WTC11 (cell line): ENCODE measurements at regions not wholly inside any gene's neighbourhood (a gene's known extent, or its start where the extent isn't known, plus 50 kb on each side); places are given as distances from the start of the nearest gene placed in this dataset.

Experiments used
- ATAC-seq: fragments of 200-7000 bp; cut with Tn5 transposase; 2 replicates; pipeline ENCODE4 v1.10.0; 2021; ENCODE audit warnings: mild to moderate bottlenecking, moderate library complexity
- CTCF ChIA-PET: fragments of 300-600 bp; sonication (Branson Sonifier 250); formaldehyde crosslinking; loops from one replicate; lab custom pipeline; 2021; ENCODE audit warnings: antibody characterized with exemption; lab: Charles Lee
- POLR2A ChIA-PET: fragments of 350-600 bp; sonication (Branson Sonifier 250); formaldehyde crosslinking; loops from one replicate; lab custom pipeline; 2021; ENCODE audit warnings: antibody characterized with exemption; lab: Charles Lee
- DNase-seq: peaks from one replicate; pipeline ENCODE4 v3.0.0; 2021; ENCODE audit warnings: low spot score
- H3K27ac Mint-ChIP-seq: 2 replicates; pipeline ENCODE4 v1.8.0; 2021; ENCODE audit warnings: mixed read lengths
- H3K27me3 Mint-ChIP-seq: 2 replicates; pipeline ENCODE4 v1.8.0; 2021; ENCODE audit warnings: low read depth, mild to moderate bottlenecking, moderate library complexity, mixed read lengths
- H3K36me3 Mint-ChIP-seq: 2 replicates; pipeline ENCODE4 v1.8.0; 2021; ENCODE audit warnings: mixed read lengths
- H3K4me1 Mint-ChIP-seq: 2 replicates; pipeline ENCODE4 v1.8.0; 2022; ENCODE audit warnings: mixed read lengths
- H3K4me3 Mint-ChIP-seq: 2 replicates; pipeline ENCODE4 v1.8.0; 2021; ENCODE audit warnings: mild to moderate bottlenecking, moderate library complexity, mixed read lengths
- H3K9me3 Mint-ChIP-seq: 2 replicates; pipeline ENCODE4 v1.8.0; 2021; ENCODE audit warnings: mixed read lengths
- ELF4 ChIP-seq: sonication (generic); formaldehyde crosslinking; IDR thresholded peaks from 2 replicates; pipeline ENCODE4 v1.8.1; 2022; ENCODE audit warnings: low read depth, mild to moderate bottlenecking, moderate library complexity, missing genetic modification reagents
- GABPB1 ChIP-seq: sonication (generic); formaldehyde crosslinking; IDR thresholded peaks from 2 replicates; pipeline ENCODE4 v1.8.1; 2023; ENCODE audit warnings: mild to moderate bottlenecking, missing genetic modification reagents
- IRF1 ChIP-seq: sonication (generic); formaldehyde crosslinking; IDR thresholded peaks from 2 replicates; pipeline ENCODE4 v1.8.0; 2023; ENCODE audit warnings: missing genetic modification reagents
- SOX15 ChIP-seq: fragments of 250-450 bp; sonication (Bioruptor Pico); IDR thresholded peaks from 2 replicates; pipeline ENCODE4 v1.9.0; 2021; ENCODE audit warnings: mild to moderate bottlenecking
- TCF7 ChIP-seq: sonication (generic); formaldehyde crosslinking; IDR thresholded peaks from 2 replicates; pipeline ENCODE4 v1.8.0; 2022; ENCODE audit warnings: mild to moderate bottlenecking, low read depth, missing genetic modification reagents, moderate library complexity
- USF1 ChIP-seq: sonication (generic); formaldehyde crosslinking; IDR thresholded peaks from 2 replicates; pipeline ENCODE4 v1.8.0; 2022; ENCODE audit warnings: mild to moderate bottlenecking, missing genetic modification reagents
- ZNF121 ChIP-seq: sonication (generic); formaldehyde crosslinking; IDR thresholded peaks from 2 replicates; pipeline ENCODE4 v1.8.0; 2023; ENCODE audit warnings: missing genetic modification reagents
- ZNF281 ChIP-seq: sonication (generic); formaldehyde crosslinking; IDR thresholded peaks from 2 replicates; pipeline ENCODE4 v1.8.0; 2023; ENCODE audit warnings: mild to moderate bottlenecking, missing genetic modification reagents
- TF ChIP-seq, protein P1 (sequence below): sonication (generic); formaldehyde crosslinking; IDR thresholded peaks from 2 replicates; pipeline ENCODE4 v1.8.1; 2023; ENCODE audit warnings: mild to moderate bottlenecking, missing genetic modification reagents, borderline replicate concordance
- TF ChIP-seq, protein P2 (sequence below): sonication (generic); formaldehyde crosslinking; IDR thresholded peaks from 2 replicates; pipeline ENCODE4 v1.8.0; 2022; ENCODE audit warnings: mild to moderate bottlenecking, missing genetic modification reagents
- TF ChIP-seq, protein P3 (sequence below): sonication (generic); formaldehyde crosslinking; IDR thresholded peaks from 2 replicates; pipeline ENCODE4 v1.8.0; 2022; ENCODE audit warnings: mild to moderate bottlenecking, missing genetic modification reagents
- TF ChIP-seq, protein P4 (sequence below): fragments of 250-450 bp; sonication (Bioruptor Pico); IDR thresholded peaks from 2 replicates; pipeline ENCODE4 v1.9.0; 2021; ENCODE audit warnings: mild to moderate bottlenecking
- TF ChIP-seq, protein P5 (sequence below): sonication (generic); formaldehyde crosslinking; IDR thresholded peaks from 2 replicates; pipeline ENCODE4 v1.8.1; 2022; ENCODE audit warnings: missing genetic modification reagents, borderline replicate concordance
- TF ChIP-seq, protein P6 (sequence below): sonication (generic); formaldehyde crosslinking; IDR thresholded peaks from 2 replicates; pipeline ENCODE4 v1.8.1; 2022; ENCODE audit warnings: low read depth, mild to moderate bottlenecking, moderate library complexity, missing genetic modification reagents, borderline replicate concordance

DNA sequence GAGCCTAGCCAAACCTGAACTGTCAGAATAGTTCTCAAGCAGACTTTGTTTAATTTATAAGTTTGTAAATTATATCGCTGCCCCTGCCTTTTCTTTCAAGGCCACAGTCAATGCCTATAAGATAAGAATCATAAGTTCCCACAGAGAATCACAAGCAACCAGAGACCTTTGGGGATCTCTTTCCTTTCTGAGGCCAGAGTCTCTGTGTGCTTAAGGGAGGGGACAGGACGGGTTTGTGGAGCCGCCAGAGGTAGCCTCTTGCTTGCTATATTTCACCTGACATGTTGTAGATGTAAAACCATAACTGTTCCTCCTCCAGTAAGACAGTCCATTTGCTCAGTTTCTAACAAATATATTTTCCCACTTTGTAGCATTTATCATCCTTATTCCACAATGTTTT lies 458.8 kb downstream of the RFC3 start (continued):
- TF ChIP-seq, protein P1, sequence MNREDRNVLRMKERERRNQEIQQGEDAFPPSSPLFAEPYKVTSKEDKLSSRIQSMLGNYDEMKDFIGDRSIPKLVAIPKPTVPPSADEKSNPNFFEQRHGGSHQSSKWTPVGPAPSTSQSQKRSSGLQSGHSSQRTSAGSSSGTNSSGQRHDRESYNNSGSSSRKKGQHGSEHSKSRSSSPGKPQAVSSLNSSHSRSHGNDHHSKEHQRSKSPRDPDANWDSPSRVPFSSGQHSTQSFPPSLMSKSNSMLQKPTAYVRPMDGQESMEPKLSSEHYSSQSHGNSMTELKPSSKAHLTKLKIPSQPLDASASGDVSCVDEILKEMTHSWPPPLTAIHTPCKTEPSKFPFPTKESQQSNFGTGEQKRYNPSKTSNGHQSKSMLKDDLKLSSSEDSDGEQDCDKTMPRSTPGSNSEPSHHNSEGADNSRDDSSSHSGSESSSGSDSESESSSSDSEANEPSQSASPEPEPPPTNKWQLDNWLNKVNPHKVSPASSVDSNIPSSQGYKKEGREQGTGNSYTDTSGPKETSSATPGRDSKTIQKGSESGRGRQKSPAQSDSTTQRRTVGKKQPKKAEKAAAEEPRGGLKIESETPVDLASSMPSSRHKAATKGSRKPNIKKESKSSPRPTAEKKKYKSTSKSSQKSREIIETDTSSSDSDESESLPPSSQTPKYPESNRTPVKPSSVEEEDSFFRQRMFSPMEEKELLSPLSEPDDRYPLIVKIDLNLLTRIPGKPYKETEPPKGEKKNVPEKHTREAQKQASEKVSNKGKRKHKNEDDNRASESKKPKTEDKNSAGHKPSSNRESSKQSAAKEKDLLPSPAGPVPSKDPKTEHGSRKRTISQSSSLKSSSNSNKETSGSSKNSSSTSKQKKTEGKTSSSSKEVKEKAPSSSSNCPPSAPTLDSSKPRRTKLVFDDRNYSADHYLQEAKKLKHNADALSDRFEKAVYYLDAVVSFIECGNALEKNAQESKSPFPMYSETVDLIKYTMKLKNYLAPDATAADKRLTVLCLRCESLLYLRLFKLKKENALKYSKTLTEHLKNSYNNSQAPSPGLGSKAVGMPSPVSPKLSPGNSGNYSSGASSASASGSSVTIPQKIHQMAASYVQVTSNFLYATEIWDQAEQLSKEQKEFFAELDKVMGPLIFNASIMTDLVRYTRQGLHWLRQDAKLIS (CRISPR knock-in tag): no peak
- TF ChIP-seq, protein P2, sequence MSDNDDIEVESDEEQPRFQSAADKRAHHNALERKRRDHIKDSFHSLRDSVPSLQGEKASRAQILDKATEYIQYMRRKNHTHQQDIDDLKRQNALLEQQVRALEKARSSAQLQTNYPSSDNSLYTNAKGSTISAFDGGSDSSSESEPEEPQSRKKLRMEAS (CRISPR knock-in tag): no peak
- TF ChIP-seq TCF7 (no peak), GABPB1 (CRISPR knock-in tag) (no peak), USF1 (CRISPR knock-in tag) (no peak)

- ChIA-PET POLR2A (interaction anchor here (0.6 kb wide), 1 partner anchor 1337 kb away, joined by 3 read pairs; no protein-coding TSS in a partner anchor), CTCF (no interaction called here)
- Mint-ChIP-seq H3K27ac (no peak overlapping the region), H3K9me3 (peaks cover 5% of the 10 kb centered on the region), H3K4me3 (no peak overlapping the region), H3K36me3 (no peaks in the 10 kb centered on the region), H3K27me3 (no peaks in the 10 kb centered on the region; the same call in 1 of the 2 replicates), H3K4me1 (no peaks in the 10 kb centered on the region)
- TF ChIP-seq, protein P3, sequence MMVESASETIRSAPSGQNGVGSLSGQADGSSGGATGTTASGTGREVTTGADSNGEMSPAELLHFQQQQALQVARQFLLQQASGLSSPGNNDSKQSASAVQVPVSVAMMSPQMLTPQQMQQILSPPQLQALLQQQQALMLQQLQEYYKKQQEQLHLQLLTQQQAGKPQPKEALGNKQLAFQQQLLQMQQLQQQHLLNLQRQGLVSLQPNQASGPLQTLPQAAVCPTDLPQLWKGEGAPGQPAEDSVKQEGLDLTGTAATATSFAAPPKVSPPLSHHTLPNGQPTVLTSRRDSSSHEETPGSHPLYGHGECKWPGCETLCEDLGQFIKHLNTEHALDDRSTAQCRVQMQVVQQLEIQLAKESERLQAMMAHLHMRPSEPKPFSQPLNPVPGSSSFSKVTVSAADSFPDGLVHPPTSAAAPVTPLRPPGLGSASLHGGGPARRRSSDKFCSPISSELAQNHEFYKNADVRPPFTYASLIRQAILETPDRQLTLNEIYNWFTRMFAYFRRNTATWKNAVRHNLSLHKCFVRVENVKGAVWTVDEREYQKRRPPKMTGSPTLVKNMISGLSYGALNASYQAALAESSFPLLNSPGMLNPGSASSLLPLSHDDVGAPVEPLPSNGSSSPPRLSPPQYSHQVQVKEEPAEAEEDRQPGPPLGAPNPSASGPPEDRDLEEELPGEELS (CRISPR knock-in tag): no peak
- TF ChIP-seq ZNF121: no peak
- no peak for TF ChIP-seq ZNF281 (CRISPR knock-in tag)
- TF ChIP-seq IRF1 (CRISPR knock-in tag): no peak
- TF ChIP-seq ELF4 (CRISPR knock-in tag): no peak
- TF ChIP-seq SOX15: no peak
- TF ChIP-seq, protein P4, sequence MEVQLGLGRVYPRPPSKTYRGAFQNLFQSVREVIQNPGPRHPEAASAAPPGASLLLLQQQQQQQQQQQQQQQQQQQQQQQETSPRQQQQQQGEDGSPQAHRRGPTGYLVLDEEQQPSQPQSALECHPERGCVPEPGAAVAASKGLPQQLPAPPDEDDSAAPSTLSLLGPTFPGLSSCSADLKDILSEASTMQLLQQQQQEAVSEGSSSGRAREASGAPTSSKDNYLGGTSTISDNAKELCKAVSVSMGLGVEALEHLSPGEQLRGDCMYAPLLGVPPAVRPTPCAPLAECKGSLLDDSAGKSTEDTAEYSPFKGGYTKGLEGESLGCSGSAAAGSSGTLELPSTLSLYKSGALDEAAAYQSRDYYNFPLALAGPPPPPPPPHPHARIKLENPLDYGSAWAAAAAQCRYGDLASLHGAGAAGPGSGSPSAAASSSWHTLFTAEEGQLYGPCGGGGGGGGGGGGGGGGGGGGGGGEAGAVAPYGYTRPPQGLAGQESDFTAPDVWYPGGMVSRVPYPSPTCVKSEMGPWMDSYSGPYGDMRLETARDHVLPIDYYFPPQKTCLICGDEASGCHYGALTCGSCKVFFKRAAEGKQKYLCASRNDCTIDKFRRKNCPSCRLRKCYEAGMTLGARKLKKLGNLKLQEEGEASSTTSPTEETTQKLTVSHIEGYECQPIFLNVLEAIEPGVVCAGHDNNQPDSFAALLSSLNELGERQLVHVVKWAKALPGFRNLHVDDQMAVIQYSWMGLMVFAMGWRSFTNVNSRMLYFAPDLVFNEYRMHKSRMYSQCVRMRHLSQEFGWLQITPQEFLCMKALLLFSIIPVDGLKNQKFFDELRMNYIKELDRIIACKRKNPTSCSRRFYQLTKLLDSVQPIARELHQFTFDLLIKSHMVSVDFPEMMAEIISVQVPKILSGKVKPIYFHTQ (CRISPR knock-in tag): no peak
- TF ChIP-seq, protein P5, sequence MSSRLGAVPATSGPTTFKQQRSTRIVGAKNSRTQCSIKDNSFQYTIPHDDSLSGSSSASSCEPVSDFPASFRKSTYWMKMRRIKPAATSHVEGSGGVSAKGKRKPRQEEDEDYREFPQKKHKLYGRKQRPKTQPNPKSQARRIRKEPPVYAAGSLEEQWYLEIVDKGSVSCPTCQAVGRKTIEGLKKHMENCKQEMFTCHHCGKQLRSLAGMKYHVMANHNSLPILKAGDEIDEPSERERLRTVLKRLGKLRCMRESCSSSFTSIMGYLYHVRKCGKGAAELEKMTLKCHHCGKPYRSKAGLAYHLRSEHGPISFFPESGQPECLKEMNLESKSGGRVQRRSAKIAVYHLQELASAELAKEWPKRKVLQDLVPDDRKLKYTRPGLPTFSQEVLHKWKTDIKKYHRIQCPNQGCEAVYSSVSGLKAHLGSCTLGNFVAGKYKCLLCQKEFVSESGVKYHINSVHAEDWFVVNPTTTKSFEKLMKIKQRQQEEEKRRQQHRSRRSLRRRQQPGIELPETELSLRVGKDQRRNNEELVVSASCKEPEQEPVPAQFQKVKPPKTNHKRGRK (CRISPR knock-in tag): no peak
- TF ChIP-seq, protein P6, sequence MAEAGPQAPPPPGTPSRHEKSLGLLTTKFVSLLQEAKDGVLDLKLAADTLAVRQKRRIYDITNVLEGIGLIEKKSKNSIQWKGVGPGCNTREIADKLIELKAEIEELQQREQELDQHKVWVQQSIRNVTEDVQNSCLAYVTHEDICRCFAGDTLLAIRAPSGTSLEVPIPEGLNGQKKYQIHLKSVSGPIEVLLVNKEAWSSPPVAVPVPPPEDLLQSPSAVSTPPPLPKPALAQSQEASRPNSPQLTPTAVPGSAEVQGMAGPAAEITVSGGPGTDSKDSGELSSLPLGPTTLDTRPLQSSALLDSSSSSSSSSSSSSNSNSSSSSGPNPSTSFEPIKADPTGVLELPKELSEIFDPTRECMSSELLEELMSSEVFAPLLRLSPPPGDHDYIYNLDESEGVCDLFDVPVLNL (CRISPR knock-in tag): no peak
- DNase-seq (no peak), ATAC-seq (no peak)
Observed at GRCh38 chr13:34277936-34278335, 460.0 kb downstream of the RFC3 start.
